GM18505 (cell line): ENCODE measurements at regions not wholly inside any gene's neighbourhood (a gene's known extent, or its start where the extent isn't known, plus 50 kb on each side); places are given as distances from the start of the nearest gene placed in this dataset.

ENCODE experiments used
- ATAC-seq: cut with Tn5 transposase; IDR thresholded peaks from one replicate; pipeline ENCODE4 v1.9.1; 2021; ENCODE audit not compliant: unreplicated experiment
- POLR2A ChIP-seq: IDR thresholded peaks from 4 replicates; pipeline ENCODE4 v1.6.1; 2011; ENCODE audit warnings: borderline replicate concordance; ENCODE audit not compliant: insufficient read depth, insufficient read length; ENCODE audit errors: extremely low read depth

DNA sequence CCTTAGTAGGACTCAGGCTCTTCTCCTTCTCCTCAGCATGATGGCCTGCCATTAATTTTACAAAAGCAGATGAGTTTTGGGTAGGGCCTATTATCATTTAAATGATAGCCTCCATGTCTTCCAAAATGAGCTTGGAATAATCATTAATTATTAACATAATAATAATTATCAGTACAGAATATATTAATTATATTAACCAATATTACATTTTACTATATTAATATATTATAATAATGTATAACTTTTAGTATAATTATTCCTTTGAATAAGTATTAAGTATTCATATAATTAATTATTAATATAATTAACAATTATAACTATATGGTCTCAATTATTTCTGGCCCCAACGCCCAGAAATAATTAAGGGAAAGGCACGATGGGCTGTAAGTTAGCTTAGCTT, 318.6 kb upstream of the ADGRL4 start:
- no peak for ATAC-seq
- TF ChIP-seq POLR2A: no peak

DNA sequence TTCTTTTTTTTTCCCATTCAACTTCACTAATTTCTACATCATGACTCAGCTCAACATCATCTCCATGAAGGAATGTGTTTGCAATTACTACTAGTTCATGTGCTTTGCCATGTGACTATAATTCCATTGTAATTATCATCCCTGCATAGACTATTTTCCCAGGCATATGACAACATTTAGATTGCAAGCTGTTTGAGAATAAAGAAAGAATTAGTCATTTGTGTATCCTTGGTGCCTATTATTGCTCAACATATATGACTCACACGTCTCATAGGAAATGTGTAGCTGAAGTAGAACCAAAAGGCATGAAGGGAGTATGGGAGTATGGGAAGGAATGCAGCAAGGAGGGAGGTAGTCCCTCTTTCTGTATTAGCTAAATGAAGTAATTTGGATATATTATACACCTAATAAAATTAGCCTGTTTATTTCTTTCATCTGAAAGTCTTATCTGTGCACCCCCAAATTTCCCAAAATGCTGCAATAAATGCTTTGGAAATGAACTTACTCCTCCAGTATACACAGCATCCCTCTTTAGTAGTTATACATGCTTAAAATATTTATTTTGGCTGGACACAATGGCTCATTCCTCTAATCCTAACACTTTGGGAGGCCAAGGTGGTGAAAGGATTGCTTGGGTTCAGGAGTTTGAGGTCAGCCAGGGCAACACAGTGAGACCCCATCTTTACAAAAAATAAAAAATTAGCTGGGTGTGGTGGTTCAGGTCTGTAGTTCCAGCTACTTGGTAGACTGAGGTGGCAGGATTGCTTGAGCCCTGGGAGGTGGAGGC, 316.9 kb upstream of the ADGRL4 start:
- no peak for ATAC-seq
- TF ChIP-seq POLR2A: no peak

DNA sequence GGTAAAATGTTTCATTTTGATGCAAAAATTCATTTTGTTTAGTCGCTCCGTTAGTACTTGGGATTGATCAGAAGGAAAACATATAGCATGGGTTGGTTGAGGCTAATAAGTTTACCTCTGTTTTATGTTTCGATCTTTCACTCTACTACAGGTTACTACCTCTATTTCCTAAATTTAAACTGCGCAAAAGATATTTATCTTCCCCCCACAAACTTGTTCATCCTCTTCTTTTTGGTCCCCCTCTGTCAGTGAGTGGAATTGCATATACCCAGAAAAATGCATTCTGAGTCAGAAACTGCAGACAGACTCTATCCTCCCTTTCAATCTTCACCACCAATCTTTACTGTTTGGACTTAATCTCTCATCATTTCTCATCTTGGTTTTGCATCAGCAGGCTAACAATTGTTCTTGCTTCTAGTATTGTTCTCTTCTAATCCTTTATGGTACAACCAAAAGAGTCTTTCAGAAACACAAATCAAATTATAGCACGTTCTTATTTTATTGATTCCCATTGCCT, 316.0 kb upstream of the ADGRL4 start:
- no peak for ATAC-seq
- no peak for TF ChIP-seq POLR2A

DNA sequence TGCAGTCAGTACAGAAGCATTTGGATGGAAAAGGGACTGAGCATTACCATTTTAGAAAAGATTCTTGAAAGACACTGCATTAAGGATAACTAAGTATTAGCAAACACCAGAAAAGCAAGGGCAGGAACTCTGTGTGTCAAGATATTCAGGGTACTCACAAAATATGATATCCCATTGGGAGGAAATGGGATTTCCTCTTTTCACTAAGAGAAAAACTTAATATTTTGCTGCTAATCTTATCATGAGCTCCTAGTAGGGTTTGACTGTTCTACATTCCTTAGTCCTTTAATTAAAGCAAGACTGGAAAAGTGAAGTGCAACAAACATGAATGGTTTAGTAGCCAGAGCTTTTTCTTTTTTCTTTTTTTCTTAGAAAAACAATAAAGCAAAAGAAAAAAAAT, 305.9 kb upstream of the ADGRL4 start:
- ATAC-seq: no peak
- TF ChIP-seq POLR2A: no peak

DNA sequence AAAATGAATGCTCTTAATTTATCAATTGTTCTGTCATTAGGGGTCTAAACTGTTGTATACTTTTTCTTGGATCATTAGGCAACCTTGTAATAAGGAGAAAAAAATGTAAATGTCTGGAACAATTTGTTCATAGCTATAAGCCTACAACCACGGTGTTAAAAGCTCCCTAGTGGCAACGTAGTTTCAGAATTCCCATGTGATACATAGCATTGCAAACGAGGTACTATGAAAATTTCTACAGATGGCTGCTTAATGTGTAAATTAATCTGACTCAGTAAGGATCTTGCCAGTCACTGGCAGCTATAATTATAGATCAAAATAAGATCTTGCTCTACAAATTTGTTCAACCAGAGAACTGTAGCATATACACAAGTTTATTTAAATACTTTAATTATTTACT, 304.1 kb upstream of the ADGRL4 start:
- ATAC-seq: no peak
- no peak for TF ChIP-seq POLR2A

DNA sequence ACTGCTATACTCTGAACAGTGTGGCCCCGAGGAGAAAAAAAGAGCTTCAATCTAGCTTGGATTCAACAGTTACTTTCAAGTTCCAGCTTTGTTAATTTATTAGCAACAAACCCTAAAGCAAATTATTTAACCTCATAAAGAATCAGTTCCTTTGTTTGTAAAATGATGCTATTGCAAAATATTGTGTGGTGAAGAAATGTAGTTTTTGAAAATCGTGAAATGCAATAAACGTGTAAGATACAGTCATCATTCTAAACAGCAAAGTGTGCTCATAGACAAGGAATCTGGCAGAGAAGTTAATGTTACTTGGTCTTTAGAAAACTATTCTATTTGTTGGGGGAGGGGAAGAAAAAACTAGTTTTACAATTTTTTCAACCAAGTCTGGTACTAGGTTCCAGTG, 297.6 kb upstream of the ADGRL4 start:
- ATAC-seq: no peak
- TF ChIP-seq POLR2A: no peak

DNA sequence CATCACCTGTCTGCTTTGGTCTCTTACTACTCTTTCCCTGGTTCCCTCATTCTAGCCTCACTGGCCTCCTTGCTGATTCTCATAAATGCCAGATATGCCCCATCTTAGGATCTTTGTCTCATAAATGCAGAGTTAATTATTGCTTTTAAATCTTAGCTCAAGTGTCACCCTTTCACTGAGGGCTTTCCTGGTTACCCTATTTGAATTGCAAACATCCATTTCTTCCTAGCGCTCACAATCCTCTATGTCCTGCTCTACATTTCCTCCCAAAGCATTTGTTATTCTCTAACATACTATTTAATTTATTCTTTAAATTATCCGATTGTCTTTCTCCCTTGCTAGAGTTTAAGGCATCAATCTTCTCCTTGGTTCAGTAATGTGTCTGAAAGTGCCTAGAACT, 296.5 kb upstream of the ADGRL4 start:
- no peak for ATAC-seq
- no peak for TF ChIP-seq POLR2A

DNA sequence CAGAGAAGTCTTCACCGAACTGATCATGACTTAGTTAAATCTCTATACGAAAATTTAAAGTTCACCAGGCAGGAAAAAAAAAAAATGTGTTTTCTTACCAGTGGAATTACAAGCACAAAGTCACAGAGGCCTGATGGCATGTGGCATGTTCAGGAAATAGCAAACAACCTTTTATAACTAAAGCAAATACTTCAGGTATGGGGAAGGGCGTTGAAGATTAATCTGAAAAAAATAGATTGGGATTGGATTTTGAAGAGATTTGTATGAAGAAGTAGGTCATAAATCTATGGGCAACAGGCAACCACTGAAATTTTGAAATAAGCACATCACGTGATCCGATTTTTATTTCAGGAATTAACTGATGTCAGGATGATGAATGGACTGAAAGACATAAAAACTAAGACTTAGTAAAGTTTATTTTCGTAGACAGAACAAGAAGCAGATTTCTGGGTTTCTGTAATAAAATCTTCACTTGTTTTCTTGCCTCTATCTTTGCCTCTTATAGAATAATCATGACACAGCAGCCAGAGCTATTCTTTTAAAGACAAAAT, 295.9 kb upstream of the ADGRL4 start:
- TF ChIP-seq POLR2A: no peak
- no peak for ATAC-seq

DNA sequence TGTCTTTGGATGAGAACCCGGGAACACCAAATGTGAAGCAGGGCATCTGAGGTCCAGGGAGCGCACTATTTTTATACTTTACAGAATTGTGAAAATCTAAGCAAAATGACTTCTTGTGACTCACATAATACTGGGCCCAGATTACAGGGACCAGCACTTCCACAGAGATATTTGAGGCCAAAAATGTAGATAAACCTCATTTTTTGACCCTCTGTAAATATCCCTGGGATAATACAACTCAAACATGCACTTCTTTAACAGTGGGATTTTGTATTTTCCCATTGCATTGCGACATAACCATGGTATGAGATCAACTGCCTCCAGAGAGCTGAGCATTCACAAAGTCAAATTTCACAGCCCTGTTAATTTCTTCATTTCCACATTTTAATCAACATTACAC, 289.4 kb upstream of the ADGRL4 start:
- TF ChIP-seq POLR2A: no peak
- ATAC-seq: no peak

DNA sequence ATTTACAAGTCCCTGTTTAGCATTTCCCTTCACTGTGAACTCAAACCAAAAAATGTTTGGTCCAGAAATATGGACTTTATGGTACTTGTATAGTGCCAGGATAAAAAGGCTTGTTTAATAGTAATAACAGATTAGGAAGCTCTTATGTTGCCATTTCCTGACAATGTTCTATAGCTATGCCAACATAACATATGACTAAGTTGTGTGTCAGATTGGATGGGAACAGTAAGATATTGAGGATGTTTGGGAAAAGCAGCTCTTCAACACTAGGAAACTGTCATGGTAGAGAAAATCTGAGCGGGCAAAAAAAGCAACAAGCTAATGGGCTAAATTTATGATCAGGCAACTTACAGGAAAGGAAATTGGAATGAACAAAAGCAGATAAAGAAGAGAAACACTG, 287.1 kb upstream of the ADGRL4 start:
- TF ChIP-seq POLR2A: no peak
- ATAC-seq: no peak

DNA sequence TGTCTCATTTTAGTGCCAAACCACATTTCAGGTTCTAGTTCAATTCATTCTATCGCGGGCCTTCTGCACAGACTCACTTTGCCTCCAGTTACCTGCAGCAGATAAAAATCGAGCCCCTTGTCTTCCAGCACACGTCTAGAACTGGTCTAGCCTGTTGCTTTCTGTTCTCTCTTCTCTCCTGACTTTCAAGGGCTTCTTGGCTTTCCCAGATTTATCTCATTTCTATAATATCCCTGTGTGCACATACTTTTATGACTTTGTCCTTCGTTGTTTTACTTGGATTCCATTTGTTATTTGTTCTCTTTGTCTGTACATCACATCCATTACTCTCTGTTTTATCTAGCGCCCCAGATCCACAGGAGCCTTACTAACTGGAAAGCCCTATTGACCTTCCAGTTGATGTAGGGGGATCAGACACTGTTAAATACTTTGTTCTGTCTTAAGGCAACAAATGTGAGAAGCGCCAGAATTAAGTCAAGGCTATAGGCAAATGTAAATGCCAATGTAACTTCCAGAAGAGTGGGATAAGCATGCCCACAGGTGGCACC, 284.5 kb upstream of the ADGRL4 start:
- no peak for ATAC-seq

DNA sequence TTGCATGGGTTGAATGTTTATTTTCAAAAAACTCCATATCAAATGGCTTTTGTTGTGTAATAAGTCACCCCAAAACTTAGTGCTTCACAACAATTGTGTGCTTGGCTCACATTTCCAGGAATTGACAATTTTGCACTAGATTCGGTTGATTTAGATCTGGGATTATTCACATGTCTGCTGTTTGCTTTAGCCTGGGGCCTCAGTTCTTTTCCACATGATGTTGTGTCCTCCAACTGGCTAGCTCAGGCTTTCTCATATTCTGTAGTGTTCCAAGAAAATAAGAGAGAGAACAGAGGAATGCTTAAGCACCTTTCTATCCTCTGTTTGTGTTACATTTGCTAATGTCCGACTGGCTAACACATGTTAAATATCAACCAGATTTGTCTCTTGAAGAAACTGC, 281.5 kb upstream of the ADGRL4 start:
- ATAC-seq: no peak

More for the DNA sequence above, 284.5 kb upstream of the ADGRL4 start:
- TF ChIP-seq POLR2A: no peak

DNA sequence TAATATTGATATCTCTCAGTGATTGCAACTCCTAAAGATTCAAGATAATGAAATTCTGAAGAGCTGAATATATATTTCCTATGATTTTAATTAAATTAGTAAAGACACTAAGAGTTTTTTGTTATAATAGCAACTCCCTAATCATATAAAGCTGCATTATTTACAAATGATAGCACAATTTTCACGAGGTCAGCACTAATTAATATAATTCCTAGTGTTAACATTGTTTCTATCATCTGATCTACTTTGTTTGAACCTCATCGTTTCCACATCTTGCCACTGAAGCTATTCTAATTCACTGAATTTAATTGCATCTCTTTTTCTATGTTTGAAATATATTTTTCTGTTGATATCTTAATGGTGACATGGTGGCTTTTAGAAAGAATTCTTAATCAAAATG, 279.1 kb upstream of the ADGRL4 start:
- no peak for ATAC-seq
- TF ChIP-seq POLR2A: no peak

More for the DNA sequence above, 281.5 kb upstream of the ADGRL4 start:
- TF ChIP-seq POLR2A: no peak

DNA sequence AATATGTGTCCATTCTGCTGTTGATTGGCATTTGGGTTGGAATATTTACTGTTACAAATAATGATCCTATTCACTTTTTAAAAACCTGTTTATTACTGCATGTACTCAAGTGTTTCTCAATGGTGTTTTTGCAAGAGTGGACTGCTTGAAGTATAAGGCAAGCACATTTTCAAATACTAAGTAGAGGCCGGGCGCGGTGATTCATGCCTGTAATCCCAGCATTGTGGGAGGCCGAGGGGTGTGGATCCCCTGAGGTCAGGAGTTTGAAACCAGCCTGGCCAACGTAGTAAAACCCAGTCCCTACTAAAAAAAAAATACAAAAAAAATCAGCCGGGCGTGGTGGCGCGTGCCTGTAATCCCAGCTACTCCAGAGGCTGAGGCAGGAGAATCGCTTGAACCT, 276.9 kb upstream of the ADGRL4 start:
- ATAC-seq: no peak
- TF ChIP-seq POLR2A: no peak
